AG09309 (cell line): ENCODE measurements at regions not wholly inside any gene's neighbourhood (a gene's known extent, or its start where the extent isn't known, plus 50 kb on each side); places are given as distances from the start of the nearest gene placed in this dataset.

ENCODE experiments used
- DNase-seq: peaks from one replicate; pipeline ENCODE4 v3.0.0-alpha.2; 2010; ENCODE audit warnings: low read depth
- H3K4me3 ChIP-seq: 2 replicates; pipeline ENCODE4 v1.5.1; 2011; ENCODE audit warnings: mild to moderate bottlenecking, low read depth, low read length, moderate library complexity; ENCODE audit not compliant: control insufficient read depth
- TF ChIP-seq, protein P1 (sequence below): IDR thresholded peaks from 2 replicates; pipeline ENCODE4 v1.5.1; 2011; ENCODE audit warnings: mild to moderate bottlenecking, low read depth, low read length, inconsistent platforms; ENCODE audit not compliant: insufficient read depth, control insufficient read depth; ENCODE audit errors: missing control alignments

GRCh38 chr10:20970708-20971107, 73.6 kb upstream of the NEBL start:
- DNase-seq: no peak
- H3K4me3 ChIP-seq: no peak overlapping the region
- TF ChIP-seq, protein P1, sequence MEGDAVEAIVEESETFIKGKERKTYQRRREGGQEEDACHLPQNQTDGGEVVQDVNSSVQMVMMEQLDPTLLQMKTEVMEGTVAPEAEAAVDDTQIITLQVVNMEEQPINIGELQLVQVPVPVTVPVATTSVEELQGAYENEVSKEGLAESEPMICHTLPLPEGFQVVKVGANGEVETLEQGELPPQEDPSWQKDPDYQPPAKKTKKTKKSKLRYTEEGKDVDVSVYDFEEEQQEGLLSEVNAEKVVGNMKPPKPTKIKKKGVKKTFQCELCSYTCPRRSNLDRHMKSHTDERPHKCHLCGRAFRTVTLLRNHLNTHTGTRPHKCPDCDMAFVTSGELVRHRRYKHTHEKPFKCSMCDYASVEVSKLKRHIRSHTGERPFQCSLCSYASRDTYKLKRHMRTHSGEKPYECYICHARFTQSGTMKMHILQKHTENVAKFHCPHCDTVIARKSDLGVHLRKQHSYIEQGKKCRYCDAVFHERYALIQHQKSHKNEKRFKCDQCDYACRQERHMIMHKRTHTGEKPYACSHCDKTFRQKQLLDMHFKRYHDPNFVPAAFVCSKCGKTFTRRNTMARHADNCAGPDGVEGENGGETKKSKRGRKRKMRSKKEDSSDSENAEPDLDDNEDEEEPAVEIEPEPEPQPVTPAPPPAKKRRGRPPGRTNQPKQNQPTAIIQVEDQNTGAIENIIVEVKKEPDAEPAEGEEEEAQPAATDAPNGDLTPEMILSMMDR: no peak

DNA sequence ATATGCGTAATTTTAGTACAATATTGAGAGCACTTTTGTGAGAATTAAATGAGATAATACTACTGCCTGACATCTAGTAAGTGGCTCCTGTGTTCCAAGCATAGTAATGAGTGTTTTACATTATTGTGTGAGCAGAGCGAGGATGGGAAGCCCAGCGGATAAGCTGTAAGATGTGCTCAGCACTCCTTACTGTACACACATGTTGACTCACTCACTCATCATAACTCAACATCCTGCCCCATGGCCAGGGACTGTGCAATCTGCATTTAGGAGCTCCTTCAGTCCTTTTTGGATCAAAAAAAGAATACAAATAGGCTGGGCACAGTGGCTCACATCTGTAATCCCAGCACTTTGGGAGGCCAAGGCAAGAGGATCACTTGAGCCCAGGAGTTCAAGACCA, 72.9 kb upstream of the NEBL start:
- H3K4me3 ChIP-seq: no peak overlapping the region
- no peak for DNase-seq
- TF ChIP-seq, protein P1: no peak

DNA sequence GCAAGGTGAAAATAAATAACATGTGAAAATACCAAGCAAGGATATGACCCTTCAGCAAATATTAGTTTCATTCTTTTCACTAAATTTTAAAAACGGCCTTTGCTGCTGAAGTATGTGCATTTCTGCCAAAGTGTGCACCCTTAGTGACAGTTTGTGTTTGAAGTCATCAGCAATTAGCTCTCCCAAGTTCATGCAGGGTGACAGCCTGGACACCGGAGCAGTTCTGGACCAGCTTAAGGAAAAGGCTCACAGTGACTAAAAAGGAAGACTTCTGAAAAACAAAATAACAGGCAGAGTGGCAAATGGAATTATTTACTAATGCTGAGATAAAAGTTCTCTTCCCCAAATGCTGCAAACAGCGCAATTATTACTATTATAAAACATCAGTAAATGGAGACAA, 69.3 kb upstream of the NEBL start:
- H3K4me3 ChIP-seq: no peak overlapping the region
- TF ChIP-seq, protein P1: no peak
- DNase-seq: no peak

- TF ChIP-seq, protein P1: no peak
- DNase-seq: no peak
- no peak overlapping the region for H3K4me3 ChIP-seq
Observed at GRCh38 chr10:20963721-20964595, 66.8 kb upstream of the NEBL start.

DNA sequence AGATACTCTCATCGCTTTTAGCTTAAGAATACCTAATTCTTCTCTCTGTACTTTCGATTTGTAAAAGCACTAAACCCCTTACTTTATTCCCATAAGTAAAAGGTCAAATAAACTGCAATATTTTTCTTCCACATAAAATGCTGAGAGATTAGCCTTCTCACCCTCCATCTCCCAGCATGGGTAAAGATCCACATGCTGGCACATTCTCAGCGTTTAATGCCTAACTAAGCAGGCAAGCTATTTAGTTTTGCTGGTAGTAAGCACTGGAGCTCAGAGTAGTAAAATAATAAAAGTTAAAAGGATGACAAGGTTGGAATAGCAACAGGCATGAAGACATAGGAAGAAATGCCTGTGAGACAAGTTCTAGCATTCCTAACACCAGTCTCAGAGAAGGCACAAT, 65.9 kb upstream of the NEBL start:
- no peak for DNase-seq
- TF ChIP-seq, protein P1: no peak
- H3K4me3 ChIP-seq: no peak overlapping the region

GRCh38 chr10:20962165-20962564, 65.1 kb upstream of the NEBL start:
- no peak for DNase-seq
- no peak overlapping the region for H3K4me3 ChIP-seq
- TF ChIP-seq, protein P1: no peak
